ENCODE measurements at regions not wholly inside any gene's neighbourhood (a gene's known extent, or its start where the extent isn't known, plus 50 kb on each side); places are given as distances from the start of the nearest gene placed in this dataset.
A peak's percentile ranks its signal among the peaks of the same experiment; 100 is the strongest.

DNA sequence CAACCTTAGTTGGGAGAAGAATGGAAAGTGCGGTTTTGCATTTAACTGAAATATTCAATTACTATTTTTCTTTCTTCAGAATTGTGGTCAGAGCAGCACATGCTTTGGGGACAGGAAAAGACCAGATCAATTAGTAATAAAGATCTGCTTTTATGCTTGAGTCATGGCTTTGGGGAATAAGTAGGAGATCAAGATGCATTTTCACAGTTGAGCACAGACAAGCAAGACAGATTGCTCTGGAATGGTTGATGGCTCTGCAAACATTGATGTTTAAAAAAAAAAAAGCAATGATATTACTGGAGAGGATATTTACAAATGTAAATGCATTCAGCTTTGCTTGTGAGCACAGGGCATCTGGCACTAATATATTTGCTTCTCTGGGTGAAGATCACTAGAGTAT is 224.4 kb upstream of the SASH1 start:
- no peak for DNase-seq

DNA sequence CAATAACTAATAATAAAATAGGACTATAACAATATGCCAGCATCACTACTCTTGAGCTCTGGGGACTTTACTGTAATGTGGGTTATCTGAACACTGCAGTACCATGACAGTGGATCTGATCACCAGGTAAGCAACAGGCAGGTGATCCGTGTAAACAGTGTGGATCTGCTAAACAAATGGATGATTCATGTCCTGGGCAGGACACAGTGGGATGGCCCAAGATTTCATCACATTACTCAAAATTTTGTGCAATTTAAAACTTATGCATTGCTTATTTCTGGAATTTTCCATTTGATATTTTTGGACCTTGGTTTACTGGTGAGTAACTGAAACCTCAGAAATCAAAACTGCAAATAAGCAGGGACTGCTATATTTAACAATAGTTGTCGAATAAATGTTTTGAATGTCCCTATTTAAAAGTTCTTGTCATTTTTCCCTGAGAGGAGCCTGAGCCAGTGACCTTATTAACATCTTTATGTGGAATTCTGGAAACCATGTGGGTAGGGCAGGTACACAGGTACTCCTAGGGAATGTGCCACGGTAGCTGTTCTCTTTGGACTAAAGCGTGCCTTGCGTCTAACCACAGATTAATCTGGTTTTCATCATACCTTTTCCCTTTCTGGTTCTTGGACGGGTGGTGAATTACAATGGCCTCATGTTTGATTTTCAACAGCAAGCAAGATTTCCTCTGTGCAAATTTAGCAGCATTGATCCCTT is 214.5 kb upstream of the SASH1 start:
- DNase-seq = no peak

DNA sequence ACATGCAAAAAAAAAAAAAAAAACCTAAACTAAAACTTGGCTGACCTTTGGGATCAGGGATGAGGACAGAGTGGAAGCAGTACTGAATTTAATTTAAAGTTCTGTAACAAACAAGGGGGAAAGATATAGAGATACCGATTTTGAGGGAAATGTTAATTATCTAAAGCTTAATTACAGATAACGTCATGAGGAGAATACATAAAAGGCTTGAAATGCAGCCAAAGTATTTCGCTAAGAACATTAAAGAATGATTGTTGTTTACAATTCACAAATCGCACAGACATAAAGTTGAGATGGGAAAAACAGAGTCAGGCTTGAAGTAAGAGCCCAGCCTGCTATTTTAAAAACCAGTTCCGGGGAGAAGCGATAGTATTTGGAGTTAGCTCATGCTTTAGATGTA is 208.0 kb upstream of the SASH1 start:
- DNase-seq = no peak

DNA sequence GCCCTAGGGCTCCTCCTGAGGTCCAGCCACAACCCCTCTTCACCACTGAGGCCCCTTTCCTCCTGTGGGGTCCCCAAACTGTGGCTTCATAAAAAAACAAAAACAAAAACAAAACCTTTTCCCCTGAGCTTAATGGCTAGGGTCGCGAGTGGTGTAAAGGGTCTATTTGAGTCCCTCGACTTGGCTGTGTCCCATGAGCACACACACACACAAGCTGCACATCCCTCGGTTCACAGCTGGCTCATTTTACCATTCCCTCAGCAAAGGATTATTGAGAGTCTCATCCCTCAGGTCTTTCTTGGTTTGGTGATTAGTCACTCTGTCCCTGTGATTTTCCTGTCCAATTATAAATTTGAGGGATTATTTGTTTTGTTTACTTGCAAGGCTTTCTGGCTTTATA is 206.1 kb upstream of the SASH1 start:
- DNase-seq = no peak

DNA sequence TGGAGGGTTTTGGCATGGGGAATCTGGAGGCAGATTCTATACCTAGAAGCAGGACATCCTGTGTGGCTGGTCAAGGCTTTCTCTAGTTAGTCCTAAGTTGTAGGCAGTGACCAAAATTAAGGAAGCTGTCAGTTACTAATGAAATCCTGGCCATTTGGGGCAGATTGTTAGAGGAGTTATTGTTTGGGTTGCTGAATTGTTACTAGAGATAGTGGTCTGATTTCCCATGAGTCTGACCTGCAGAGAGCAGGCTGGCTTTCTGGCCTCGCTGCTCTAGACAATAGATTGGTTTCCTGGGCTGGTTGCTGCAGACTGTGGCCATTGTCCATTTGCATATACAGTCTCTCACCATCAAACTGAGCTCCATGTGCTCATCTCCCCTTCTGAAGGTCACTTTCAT is 205.0 kb upstream of the SASH1 start:
- no peak for DNase-seq

DNA sequence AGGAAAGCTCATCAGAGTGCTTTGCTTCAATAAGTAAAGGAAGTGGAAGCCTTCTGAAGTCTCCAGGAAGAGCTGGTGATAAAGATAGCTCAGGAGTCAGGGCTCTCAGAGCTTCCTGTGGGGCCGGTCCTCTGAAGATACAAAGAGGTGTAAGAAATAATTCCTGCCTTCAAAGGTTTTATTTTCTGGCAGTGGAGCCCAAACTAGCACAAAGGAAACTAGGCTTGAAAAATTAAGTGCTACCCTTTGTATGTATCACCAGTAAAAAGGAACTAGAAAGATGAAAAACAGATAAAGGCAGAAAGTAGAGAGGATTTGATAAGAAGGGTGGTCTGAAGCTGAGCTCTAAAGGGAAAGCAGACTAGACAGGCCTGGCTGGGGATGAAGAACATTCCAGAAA is 204.1 kb upstream of the SASH1 start:
- DNase-seq = no peak

DNA sequence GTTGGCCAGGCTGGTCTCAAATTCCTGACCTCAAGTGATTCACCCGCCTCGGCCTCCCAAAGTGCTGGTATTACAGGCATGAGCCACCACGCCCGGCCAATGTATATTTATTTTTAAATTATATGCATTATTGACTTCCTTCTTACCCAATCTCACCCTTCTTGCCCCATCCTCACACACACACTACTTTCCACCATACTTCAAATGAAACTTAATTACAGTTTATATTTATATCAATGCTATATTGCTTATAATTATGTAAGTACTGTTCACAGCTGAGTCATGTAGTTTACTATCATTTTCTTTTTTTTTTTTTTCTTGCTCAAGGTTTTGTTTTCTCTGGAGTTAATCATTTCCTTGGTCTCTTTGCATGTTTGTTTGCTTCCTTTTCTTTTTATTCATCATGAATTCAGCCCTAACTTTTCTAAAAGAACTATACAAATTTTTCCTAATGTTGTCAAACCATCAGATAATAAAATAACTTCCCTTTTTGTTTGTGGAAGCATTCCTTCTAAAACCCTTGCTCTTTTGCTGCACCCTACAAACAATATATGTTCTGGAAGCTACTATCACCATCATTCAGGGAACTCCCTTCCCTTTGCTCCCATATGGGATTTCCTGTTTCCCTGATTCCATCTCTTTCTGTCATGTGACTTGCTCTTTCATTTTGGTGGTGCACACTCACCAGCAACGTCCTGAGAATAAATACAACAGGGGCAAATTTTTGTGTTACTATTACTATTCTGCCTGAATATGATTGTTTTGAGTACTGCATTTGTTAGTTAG is 201.7 kb upstream of the SASH1 start:
- no peak for DNase-seq

DNA sequence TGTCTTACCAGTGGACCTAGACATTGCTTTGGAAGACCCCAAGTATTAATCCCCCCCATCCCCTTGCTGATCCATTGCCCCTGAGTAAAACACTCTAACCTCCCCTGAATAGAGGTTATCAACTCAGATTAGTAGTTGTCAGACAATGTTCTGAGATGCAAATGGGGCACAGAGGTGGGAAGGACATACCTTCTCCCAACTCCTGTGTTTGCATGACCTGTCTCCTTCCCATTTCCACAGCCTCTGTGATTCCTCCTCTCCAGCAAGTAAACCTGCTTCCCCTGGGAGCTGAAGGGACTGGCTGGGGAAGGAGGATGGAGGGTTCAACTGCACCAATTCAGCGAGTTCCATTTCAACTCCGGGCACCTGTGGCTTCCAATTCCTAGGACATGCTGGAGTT is 199.8 kb upstream of the SASH1 start:
- no peak for DNase-seq

DNA sequence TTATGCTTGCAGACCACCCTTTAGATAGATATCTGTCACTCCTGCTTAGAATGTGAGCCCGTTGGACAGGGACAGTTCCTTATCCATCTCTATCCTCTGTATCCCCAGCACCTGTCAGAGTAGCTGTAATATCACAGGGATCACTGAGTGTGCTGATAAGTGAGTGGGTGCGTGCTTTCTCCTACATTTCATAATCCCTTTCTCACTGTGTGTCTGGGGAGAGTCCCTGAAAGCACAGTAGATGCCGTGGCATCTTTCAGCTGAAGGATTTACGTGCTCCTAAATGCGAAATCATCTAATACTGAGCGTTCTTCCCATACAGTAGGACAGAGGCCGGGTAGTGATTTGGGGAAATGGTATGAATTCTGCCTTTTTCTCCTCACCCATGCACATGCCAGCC is 198.9 kb upstream of the SASH1 start:
- DNase-seq = no peak

DNA sequence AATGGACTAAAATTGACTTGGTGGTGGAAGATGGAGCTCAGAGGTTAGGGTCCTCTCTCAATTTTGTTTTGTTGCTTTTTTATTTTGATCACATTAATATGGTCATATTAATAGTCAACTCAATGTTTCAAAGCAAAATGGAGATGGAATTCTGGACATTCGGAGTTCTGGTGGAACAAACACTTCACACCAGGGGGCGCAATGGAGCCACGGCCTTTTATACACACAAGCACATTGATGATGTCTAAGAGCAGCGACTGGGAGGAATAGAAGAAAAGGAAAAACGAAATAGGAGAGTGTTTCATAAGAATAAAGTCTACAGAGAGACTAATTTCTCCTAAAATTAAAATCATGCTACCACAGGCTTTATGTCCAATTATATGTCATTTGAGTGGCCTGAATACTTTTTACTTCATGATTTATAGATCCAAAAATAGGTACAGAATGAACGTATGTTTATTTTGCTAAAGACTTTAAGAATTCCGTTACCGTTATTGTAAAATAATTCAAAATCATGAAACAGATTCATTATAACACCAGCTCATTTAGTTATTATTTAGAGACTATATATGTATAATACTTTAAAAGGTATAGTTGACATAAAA is 197.6 kb upstream of the SASH1 start:
- DNase-seq = peak; percentile 79 to 81

DNA sequence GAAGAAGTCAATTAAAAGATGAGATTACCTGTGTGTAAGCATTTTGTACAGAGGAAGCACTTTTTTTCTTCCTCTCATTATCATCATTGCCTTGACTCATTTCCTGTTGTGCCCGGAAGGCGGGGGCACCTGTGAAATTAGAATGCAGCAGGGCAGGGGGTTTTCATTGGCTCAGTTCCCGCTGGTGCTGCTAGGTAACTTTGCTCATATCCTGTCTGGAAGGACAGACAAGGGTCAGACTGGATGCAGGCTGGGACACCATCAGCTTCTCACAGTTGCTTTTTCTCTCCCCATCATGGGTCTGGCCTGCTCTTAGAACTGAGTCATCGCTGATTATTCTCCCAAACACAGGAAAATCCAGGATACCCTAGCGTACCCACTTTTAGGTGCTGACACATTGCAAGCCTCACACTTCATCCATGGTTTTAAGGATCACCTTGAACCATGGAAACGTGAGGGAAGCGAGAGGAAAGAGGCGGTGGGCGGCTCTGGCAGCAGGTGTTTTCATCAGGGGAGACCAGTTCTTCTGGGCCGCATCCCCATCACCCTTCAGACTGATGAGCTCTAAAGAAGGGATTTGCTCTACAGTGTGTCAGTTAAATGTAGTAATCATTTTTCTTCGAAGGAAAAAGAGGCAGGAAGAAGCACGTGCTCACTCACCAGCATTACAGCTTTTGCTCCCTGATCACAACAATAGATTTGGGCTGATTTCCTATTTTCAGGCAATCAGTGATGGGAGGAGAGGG is 195.7 kb upstream of the SASH1 start:
- DNase-seq = peak; percentile 58 to 66

DNA sequence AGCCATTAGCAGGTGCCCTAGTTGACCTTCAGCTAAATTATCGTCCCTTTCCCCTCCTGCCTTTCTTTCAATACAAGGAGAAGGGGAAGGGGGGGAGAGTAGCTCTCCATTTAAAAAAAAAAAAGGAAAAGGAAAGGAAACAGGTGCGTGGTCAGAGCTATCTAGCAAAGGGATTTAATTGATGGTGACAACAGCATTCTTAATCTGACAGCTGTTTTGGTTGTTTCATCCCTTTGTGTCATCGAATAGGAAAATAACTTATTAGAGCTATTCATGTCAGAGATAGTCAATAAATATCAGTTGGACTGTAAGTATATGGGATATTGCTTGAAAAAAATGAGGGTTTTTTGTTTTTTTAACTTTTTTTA is 195.2 kb upstream of the SASH1 start:
- DNase-seq = no peak

DNA sequence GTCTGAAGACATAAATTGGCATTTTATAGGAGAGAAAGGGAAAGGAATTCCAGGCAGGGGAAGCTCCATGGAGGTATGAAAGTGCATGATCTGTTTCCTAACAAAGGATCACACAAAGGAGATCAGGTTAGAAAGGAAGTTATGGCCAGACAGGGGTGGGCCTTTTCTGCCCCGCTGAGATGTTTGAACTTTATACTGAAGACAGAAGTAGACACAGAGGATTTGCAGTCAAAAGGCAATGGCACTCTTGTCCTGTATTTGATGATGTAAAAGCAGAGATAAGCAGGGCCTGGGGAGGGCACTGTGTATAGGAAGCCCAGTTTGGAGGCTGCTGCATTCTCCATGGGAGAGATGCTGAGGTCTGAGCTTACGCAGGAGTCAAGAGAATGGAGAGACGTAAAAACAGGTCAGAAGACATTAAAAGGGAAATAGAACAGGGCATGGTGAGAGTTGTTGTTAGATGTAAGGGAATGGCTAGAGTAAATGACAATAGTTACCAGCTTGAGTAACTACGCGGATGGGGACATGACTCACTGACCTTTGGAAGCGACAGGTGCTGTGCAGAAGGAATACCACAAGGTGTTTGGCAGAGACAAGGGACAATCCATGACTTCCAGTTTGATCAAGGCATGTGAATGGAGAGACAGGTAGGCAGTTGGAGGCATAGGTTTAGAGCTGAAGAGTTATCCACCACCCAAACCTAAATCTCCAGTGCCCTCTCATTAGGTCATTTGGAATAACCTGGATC is 190.6 kb upstream of the SASH1 start:
- DNase-seq = no peak

DNA sequence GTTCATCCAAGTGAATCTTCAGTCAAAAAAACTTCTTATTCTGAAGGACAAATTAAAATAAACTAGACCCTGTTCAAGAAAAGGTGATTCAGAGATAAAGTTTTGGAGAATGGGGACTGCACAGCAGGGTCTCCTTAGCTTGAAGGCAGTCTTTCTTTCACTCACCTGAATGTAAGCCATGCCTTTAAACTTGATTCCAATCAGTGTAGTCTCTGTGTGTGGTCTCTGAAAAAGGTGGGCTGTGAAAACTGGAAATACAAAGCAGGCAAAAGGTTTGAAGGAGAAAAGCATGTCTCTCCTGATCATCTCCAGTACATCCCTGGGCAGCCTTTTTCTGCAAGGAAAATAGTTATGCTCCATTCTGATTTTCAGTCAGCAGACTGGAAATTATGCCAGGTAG is 188.0 kb upstream of the SASH1 start:
- no peak for DNase-seq

DNA sequence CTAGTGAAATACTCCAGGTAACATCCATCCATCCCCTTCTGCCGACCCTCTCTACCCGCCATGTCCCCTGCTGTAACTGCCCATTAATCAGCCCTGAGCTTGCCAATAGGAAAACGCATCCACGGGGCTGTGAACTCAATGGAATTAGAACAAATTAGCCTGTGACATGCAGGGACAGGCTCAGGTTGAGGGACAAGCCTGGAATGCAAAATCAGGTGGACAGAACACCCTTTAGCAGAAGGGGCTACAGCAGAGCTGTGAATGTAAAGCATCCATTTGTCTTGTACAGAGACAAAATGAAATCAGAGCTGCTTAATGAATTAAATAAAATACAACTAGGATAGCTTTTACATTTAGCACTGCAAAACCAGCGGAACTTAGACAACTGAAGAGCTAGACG is 187.3 kb upstream of the SASH1 start:
- DNase-seq = no peak

DNA sequence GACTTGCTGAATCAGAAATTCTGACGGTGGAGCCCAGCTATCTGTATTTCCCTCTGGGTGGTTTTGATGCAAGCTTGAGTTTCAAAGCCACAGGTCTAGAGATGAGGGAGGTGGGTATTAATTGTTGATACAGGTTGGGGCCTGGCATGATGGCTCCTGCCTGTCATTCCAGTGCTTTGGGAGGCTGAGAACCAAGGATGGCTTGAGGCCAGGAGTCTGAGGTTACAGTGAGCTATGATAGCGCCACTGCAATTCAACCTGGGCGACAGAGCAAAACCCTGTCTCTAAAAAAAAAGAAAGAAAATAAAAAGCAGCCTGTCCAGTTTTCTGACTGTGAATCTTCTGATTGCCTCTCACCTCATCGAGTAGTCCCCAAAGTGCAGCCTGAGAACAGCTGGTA is 184.8 kb upstream of the SASH1 start:
- no peak for DNase-seq

DNA sequence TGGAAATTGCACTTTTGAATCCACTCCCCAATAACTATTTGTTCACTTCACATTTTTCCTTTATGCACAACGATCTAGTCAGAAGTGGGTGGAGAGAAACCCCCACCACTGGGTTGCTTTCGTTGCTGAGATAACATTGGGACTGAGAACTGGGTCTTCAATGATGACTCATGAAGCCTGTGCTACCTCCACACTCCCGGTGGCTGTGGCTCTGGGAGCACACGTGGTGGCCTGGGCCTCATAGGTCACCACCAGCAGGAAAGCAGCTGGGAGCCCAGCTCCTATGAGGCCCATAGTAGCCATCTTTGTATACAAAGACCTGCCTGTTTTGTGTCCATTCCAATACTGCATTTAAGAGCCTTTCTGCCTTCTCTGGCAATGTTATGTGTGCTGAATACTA is 178.0 kb upstream of the SASH1 start:
- no peak for DNase-seq

DNA sequence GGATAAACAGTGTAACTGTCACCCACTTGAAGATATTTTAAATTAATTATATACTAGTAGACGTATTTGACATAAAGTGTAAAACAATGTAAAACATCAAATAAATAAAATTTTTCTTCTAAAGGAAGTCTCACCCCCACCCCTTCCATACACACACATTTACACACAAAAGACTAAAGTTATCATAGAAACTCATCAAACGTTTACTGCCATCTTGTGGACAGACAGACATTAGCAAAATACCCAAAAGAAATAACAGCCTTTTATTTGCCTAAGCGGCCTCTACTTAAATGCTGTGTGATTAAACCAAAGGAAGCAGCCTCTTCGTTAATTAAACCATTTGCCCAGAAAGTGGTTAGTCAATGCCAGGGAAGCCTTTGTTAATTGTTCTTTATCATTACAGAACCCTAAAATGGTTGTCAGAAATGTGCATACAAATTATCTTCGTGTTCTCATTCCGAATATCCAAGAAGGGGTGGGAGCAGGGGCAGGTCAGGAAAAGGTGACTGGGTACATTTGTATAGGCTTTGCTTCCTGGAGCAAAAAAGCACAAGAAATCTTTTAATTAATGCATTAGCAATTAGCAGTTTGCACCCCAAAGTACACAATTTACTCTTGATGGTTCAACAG is 176.2 kb upstream of the SASH1 start:
- DNase-seq = no peak

DNA sequence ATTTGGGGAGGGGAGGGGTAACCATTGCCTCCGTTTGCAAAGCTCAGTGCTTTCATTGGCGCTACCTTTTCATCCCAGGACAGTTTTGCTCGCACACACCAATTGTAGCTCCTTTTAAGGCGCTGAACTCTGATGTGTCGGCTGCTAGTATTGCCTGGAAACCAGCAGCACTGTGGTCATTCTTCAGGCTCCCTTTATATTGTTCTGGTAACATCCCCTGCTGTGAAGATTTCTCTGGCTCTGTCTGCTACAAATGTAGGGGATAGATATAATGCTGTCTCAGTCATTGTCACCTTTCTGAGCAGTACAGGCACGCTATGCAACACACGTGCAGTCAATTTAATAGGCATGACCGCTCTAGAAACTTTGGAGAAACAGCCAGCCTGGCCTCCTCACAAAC is 172.9 kb upstream of the SASH1 start:
- DNase-seq = no peak

DNA sequence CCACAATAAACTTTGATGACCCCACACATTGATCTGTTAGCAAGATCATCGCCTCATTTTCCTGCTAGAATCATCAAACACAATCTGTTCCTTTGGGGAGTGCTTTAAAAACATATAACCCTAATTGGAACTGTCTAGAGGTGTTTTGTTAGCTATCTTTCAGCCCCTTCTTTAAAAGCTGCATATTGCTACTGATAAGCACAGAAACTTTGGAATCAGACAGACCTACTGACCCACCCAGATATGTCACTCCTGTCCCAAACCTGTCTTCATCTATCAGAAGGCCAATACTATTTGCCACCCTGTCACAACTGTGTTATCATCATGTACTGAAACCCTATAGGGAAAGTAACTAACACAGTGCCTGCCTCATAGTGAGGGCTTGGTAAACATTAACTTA is 172.4 kb upstream of the SASH1 start:
- DNase-seq = no peak

DNA sequence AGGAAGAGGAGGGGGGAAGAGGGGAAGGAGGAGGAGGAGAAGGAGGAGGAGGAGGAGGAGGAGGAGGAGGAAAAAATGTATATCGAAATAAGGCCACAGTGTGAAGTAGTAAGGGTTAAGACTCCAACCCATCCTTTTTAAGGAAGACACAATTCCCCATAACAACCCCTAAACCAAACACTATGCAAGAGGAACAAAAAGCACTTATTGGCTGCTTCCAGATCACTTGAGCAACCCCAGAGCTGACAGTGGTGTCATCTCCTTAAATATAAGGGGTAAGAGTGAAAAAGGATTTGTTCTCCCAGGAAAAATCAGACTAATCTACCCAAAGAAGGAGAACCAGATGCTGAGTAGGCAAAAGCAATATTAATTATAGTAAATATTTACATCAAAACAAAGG is 169.1 kb upstream of the SASH1 start:
- DNase-seq = no peak

DNA sequence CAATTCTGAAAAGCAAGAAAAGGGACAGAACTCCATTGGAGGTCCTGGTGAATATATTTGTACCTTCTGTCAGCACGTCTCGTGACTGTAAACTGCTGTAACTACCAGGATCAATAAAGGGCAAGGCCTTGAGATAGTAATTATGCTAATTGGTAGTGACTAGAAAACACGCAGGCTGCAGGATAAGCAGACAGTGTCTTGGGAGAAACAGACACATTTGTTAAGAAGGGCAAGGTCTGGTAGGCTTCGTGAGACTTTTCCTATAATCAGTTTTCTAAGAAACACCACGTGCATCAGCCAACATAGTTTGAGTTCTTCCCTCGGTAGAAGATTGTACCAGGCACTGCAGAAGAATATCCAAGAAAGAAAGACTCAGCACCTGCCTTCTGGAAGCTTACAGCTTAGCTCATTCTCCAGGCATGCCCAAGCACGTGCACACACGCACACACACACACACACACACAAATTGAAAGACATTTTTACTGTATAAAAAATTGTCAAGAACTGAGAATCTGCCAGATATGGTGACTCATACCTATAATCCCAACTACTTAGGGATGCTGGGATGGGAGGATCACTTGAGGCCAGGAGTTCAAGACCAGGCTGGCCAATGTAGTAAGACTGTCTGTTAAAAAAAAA is 167.0 kb upstream of the SASH1 start:
- DNase-seq = no peak
